KMS-11 (cell line): ENCODE measurements at regions not wholly inside any gene's neighbourhood (a gene's known extent, or its start where the extent isn't known, plus 50 kb on each side); places are given as distances from the start of the nearest gene placed in this dataset.

Experiments
- H2AFZ ChIP-seq: fragments of 200-600 bp; sonication (generic); 2 replicates; pipeline ENCODE4 v1.6.1; 2016; ENCODE audit warnings: antibody characterized with exemption, mixed run types, low read depth
- H3K27ac ChIP-seq: fragments of 200-600 bp; sonication (generic); 2 replicates; pipeline ENCODE4 v1.6.1; 2016; ENCODE audit warnings: mild to moderate bottlenecking, mixed run types
- H3K27me3 ChIP-seq: fragments of 200-600 bp; sonication (generic); 2 replicates; pipeline ENCODE4 v1.6.1; 2017; ENCODE audit warnings: mild to moderate bottlenecking, low read depth, mixed run types, moderate library complexity; ENCODE audit not compliant: insufficient read depth
- H3K36me3 ChIP-seq: fragments of 200-600 bp; sonication (generic); 2 replicates; pipeline ENCODE4 v1.6.1; 2017; ENCODE audit warnings: mild to moderate bottlenecking, mixed run types; ENCODE audit not compliant: insufficient read depth
- H3K4me1 ChIP-seq: fragments of 200-600 bp; sonication (generic); 2 replicates; pipeline ENCODE4 v1.6.1; 2016; ENCODE audit warnings: mild to moderate bottlenecking, low read depth, mixed run types; ENCODE audit not compliant: poor library complexity, severe bottlenecking
- H3K4me2 ChIP-seq: fragments of 200-600 bp; sonication (generic); 2 replicates; pipeline ENCODE4 v1.7.0; 2016; ENCODE audit warnings: mild to moderate bottlenecking, mixed run types
- H3K4me3 ChIP-seq: fragments of 200-600 bp; sonication (generic); IDR thresholded peaks from 2 replicates; pipeline ENCODE4 v1.6.1; 2017; ENCODE audit warnings: low read depth, low read length, mixed read lengths; ENCODE audit not compliant: insufficient read depth
- H3K79me2 ChIP-seq: fragments of 200-600 bp; sonication (generic); 2 replicates; pipeline ENCODE4 v1.6.1; 2016; ENCODE audit warnings: low read depth, mixed run types; ENCODE audit not compliant: insufficient read depth
- H3K9ac ChIP-seq: fragments of 200-600 bp; sonication (generic); 2 replicates; pipeline ENCODE4 v1.6.1; 2016; ENCODE audit warnings: mild to moderate bottlenecking, mixed run types
- H4K20me1 ChIP-seq: fragments of 200-600 bp; sonication (generic); 2 replicates; pipeline ENCODE4 v1.6.1; 2016; ENCODE audit warnings: mild to moderate bottlenecking, mixed run types; ENCODE audit not compliant: insufficient read depth
- CTCF ChIP-seq: fragments of 200-600 bp; sonication (generic); conservative IDR thresholded peaks from 2 replicates; pipeline ENCODE4 v1.6.1; 2017; ENCODE audit warnings: low read depth, mild to moderate bottlenecking, antibody characterized with exemption, low read length, moderate library complexity, mixed read lengths

- TF ChIP-seq CTCF, result no peak
- no peaks in the 10 kb centered on the region for H3K79me2 ChIP-seq
- no peaks in the 10 kb centered on the region for H4K20me1 ChIP-seq
- H3K27me3 ChIP-seq, result no peaks in the 10 kb centered on the region
- no peak overlapping the region for H3K27ac ChIP-seq
- H3K4me3 ChIP-seq, result no peak overlapping the region
- no peaks in the 10 kb centered on the region for H3K36me3 ChIP-seq
- H2AFZ ChIP-seq, result no peak overlapping the region
- H3K4me1 ChIP-seq, result no peaks in the 10 kb centered on the region
- H3K4me2 ChIP-seq, result no peak overlapping the region
- no peak overlapping the region for H3K9ac ChIP-seq
Measured at GRCh38 chr1:115233598-115233997, 104.5 kb downstream of the NGF start.

- no peak overlapping the region for H2AFZ ChIP-seq
- H3K9ac ChIP-seq, result no peak overlapping the region
- H3K36me3 ChIP-seq, result no peaks in the 10 kb centered on the region
- H3K4me3 ChIP-seq, result no peak overlapping the region
- H3K4me1 ChIP-seq, result no peaks in the 10 kb centered on the region
- no peak overlapping the region for H3K4me2 ChIP-seq
- no peak for TF ChIP-seq CTCF
- H3K27ac ChIP-seq, result no peak overlapping the region
- no peaks in the 10 kb centered on the region for H4K20me1 ChIP-seq
- no peaks in the 10 kb centered on the region for H3K27me3 ChIP-seq
- no peaks in the 10 kb centered on the region for H3K79me2 ChIP-seq
Measured at GRCh38 chr1:115230281-115230680, 107.8 kb downstream of the NGF start.

GRCh38 chr1:115229016-115229415 is 109.0 kb downstream of the NGF start:
- no peak for TF ChIP-seq CTCF
- Histone ChIP-seq H2AFZ (no peak overlapping the region), H3K4me2 (no peak overlapping the region), H4K20me1 (no peaks in the 10 kb centered on the region), H3K36me3 (no peaks in the 10 kb centered on the region), H3K9ac (no peak overlapping the region), H3K79me2 (no peaks in the 10 kb centered on the region), H3K4me1 (no peaks in the 10 kb centered on the region), H3K27me3 (no peaks in the 10 kb centered on the region), H3K27ac (no peak overlapping the region), H3K4me3 (no peak overlapping the region)

- H3K4me1 ChIP-seq, result no peaks in the 10 kb centered on the region
- H2AFZ ChIP-seq, result no peak overlapping the region
- H3K79me2 ChIP-seq, result no peaks in the 10 kb centered on the region
- no peak overlapping the region for H3K4me3 ChIP-seq
- H3K36me3 ChIP-seq, result no peaks in the 10 kb centered on the region
- no peak overlapping the region for H3K4me2 ChIP-seq
- no peaks in the 10 kb centered on the region for H3K27me3 ChIP-seq
- no peak overlapping the region for H3K9ac ChIP-seq
- no peaks in the 10 kb centered on the region for H4K20me1 ChIP-seq
- no peak for TF ChIP-seq CTCF
- no peak overlapping the region for H3K27ac ChIP-seq
Measured at GRCh38 chr1:115228191-115228590, 109.9 kb downstream of the NGF start.
